B cell (primary cell): ENCODE measurements at regions not wholly inside any gene's neighbourhood (a gene's known extent, or its start where the extent isn't known, plus 50 kb on each side); places are given as distances from the start of the nearest gene placed in this dataset.

Experiments
- ATAC-seq: fragments of 200-7000 bp; cut with Tn5 transposase; one replicate; pipeline ENCODE4 v1.10.0; 2021; ENCODE audit warnings: low read depth, mild to moderate bottlenecking, moderate number of reproducible peaks, moderate library complexity
- CTCF ChIA-PET: fragments of 350-600 bp; sonication (Branson Sonifier 250); formaldehyde crosslinking; loops from one replicate; lab custom pipeline; 2021; ENCODE audit warnings: antibody characterized with exemption, inconsistent platforms; lab: Charles Lee
- POLR2A ChIA-PET: fragments of 350-600 bp; sonication (Branson Sonifier 250); formaldehyde crosslinking; loops from one replicate; lab custom pipeline; 2021; ENCODE audit warnings: antibody characterized with exemption; lab: Charles Lee
- DNase-seq: peaks from one replicate; pipeline ENCODE4 v3.0.0; 2013
- H2AFZ ChIP-seq: 2 replicates; pipeline ENCODE4 v1.6.1; 2012; ENCODE audit warnings: mild to moderate bottlenecking, low read depth, low read length; ENCODE audit not compliant: insufficient read depth, poor library complexity, severe bottlenecking
- H3K27ac ChIP-seq, 2 donors: 1 replicate in 1 of 2; 2 replicates in 1 of 2; pipeline ENCODE4 v1.5.1; 2012 to 2013; ENCODE audit warnings: low read length in 2 of 2, mild to moderate bottlenecking in 2 of 2, moderate library complexity in 1 of 2
- H3K27me3 ChIP-seq, 4 experiments: fragments of 200-600 bp in 1 of 4; sonication (generic) in 1 of 4; replicated peaks in 1 of 4; 1 replicate in 2 of 4; 2 replicates in 2 of 4; pipeline versions ENCODE4 v1.6.1 to v1.7.0; 2013 to 2016; ENCODE audit warnings: low read length in 3 of 4, mild to moderate bottlenecking in 2 of 4, mixed read lengths in 1 of 4, moderate library complexity in 1 of 4; ENCODE audit not compliant: insufficient read depth in 4 of 4, control insufficient read depth in 3 of 4; ENCODE audit errors: control extremely low read depth in 1 of 4
- H3K36me3 ChIP-seq, 2 experiments: replicated peaks in 1 of 2; 1 replicate in 1 of 2; 2 replicates in 1 of 2; pipeline versions ENCODE4 v1.6.1 to v1.7.1; 2013; ENCODE audit warnings: low read length in 1 of 2; ENCODE audit not compliant: insufficient read depth in 2 of 2, control insufficient read depth in 1 of 2; ENCODE audit errors: control extremely low read depth in 1 of 2, extremely low read depth in 1 of 2
- H3K4me1 ChIP-seq, 2 donors: fragments of 200-600 bp in 1 of 2; sonication (generic) in 1 of 2; 1 replicate in 1 of 2; 2 replicates in 1 of 2; pipeline versions ENCODE4 v1.5.1 to v1.6.1; 2013 to 2017; ENCODE audit warnings: low read length in 2 of 2; ENCODE audit not compliant: control insufficient read depth in 2 of 2, insufficient read depth in 2 of 2
- H3K4me2 ChIP-seq: replicated peaks from 2 replicates; pipeline ENCODE3; 2012; ENCODE audit warnings: mild to moderate bottlenecking, low read depth, low read length; ENCODE audit not compliant: poor library complexity, severe bottlenecking
- H3K4me3 ChIP-seq, 5 experiments: fragments of 200-600 bp in 1 of 5; sonication (generic) in 1 of 5; 1 replicate in 3 of 5; 2 replicates in 2 of 5; pipeline versions ENCODE4 v1.5.1 to v1.7.0; 2011 to 2016; ENCODE audit warnings: low read length in 4 of 5, mild to moderate bottlenecking in 4 of 5, low read depth in 2 of 5, control low read depth in 1 of 5, moderate library complexity in 1 of 5; ENCODE audit not compliant: insufficient read depth in 1 of 5; ENCODE audit errors: control extremely low read depth in 1 of 5, extremely low read depth in 1 of 5
- H3K79me2 ChIP-seq: fragments of 200-600 bp; sonication (generic); one replicate; pipeline ENCODE4 v1.6.0; 2016; ENCODE audit warnings: low read length; ENCODE audit not compliant: control insufficient read depth, insufficient read depth
- H3K9ac ChIP-seq: fragments of 200-600 bp; sonication (generic); 2 replicates; pipeline ENCODE4 v1.6.1; 2017; ENCODE audit warnings: mild to moderate bottlenecking, low read length, moderate library complexity
- H3K9me3 ChIP-seq, 3 donors: one replicate each; pipeline versions ENCODE4 v1.6.1 to v1.7.1; 2013; ENCODE audit warnings: low read length in 2 of 3; ENCODE audit not compliant: control insufficient read depth in 2 of 3, insufficient read depth in 1 of 3; ENCODE audit errors: control extremely low read depth in 1 of 3
- H4K20me1 ChIP-seq: 2 replicates; pipeline ENCODE4 v1.6.0; 2012; ENCODE audit warnings: mild to moderate bottlenecking, low read length; ENCODE audit not compliant: insufficient read depth, control insufficient read depth, poor library complexity, severe bottlenecking
- H3K27ac Mint-ChIP-seq: one replicate; pipeline ENCODE4 v1.8.0; 2021; ENCODE audit warnings: mixed read lengths
- H3K27me3 Mint-ChIP-seq: one replicate; pipeline ENCODE4 v1.8.0; 2021; ENCODE audit warnings: mixed read lengths
- H3K4me1 Mint-ChIP-seq: one replicate; pipeline ENCODE4 v1.8.0; 2021; ENCODE audit warnings: mixed read lengths
- H3K4me3 Mint-ChIP-seq: one replicate; pipeline ENCODE4 v1.8.0; 2021; ENCODE audit warnings: mixed read lengths
- H3K9me3 Mint-ChIP-seq: one replicate; pipeline ENCODE4 v1.8.0; 2022; ENCODE audit warnings: mixed read lengths; ENCODE audit not compliant: insufficient read depth
- CTCF ChIP-seq: fragments of 200-600 bp; IDR thresholded peaks from one replicate; pipeline ENCODE4 v1.8.0; 2022; ENCODE audit warnings: antibody characterized with exemption, mild to moderate bottlenecking
- EZH2 ChIP-seq: IDR thresholded peaks from 2 replicates; pipeline ENCODE4 v1.6.1; 2012; ENCODE audit warnings: borderline replicate concordance, low read depth, mild to moderate bottlenecking, moderate library complexity, low read length; ENCODE audit not compliant: insufficient read depth, poor library complexity, severe bottlenecking
- WGBS: methylation state at CpG from one replicate; pipeline ENCODE4 v1.1.5; 2013; ENCODE audit warnings: missing lambda C conversion rate; ENCODE audit not compliant: insufficient coverage; 5-methylcytosine and 5-hydroxymethylcytosine counted together
- intact Hi-C: fragments of 100-400 bp; cut with micrococcal nuclease; formaldehyde crosslinking; loops from one replicate; pipeline ENCODE4 v1.10.0; 2022

GRCh38 chr11:109775686-109776085 lies 317.5 kb upstream of the ZC3H12C start:
- ChIA-PET POLR2A (no interaction called here), CTCF (no interaction called here)
- DNase-seq (no peak), ATAC-seq (no peak)
- WGBS: no CpG with 5 or more reads among the region's 2 CpGs
- TF ChIP-seq EZH2: no peak
- no peak for TF ChIP-seq CTCF
- Histone ChIP-seq H3K9ac (no peak overlapping the region), H3K4me2 (no peak overlapping the region), H3K4me3 (no peak overlapping the region), H3K79me2 (no peaks in the 10 kb centered on the region), H3K4me1 (no peaks in the 10 kb centered on the region), H3K27ac (no peak overlapping the region), H2AFZ (no peak overlapping the region), H4K20me1 (no peaks in the 10 kb centered on the region), H3K36me3 (no peaks in the 10 kb centered on the region), H3K27me3 (no peaks in the 10 kb centered on the region), H3K9me3 (no peaks in the 10 kb centered on the region)
- no peaks in the 10 kb centered on the region for H3K27me3 Mint-ChIP-seq
- H3K9me3 Mint-ChIP-seq: no peaks in the 10 kb centered on the region
- intact Hi-C loops: no loop called here
- no peak overlapping the region for H3K27ac Mint-ChIP-seq
- H3K4me1 Mint-ChIP-seq: no peaks in the 10 kb centered on the region
- no peak overlapping the region for H3K4me3 Mint-ChIP-seq

- Mint-ChIP-seq H3K27me3 (no peaks in the 10 kb centered on the region), H3K4me3 (no peak overlapping the region), H3K27ac (no peak overlapping the region), H3K9me3 (no peaks in the 10 kb centered on the region), H3K4me1 (no peaks in the 10 kb centered on the region)
- no peaks in the 10 kb centered on the region for H4K20me1 ChIP-seq
- TF ChIP-seq CTCF (no peak), EZH2 (no peak)
- no peaks in the 10 kb centered on the region for H3K9me3 ChIP-seq
- WGBS: no CpG with 5 or more reads among the region's 3 CpGs
- H3K27me3 ChIP-seq: no peaks in the 10 kb centered on the region
- H3K9ac ChIP-seq: no peak overlapping the region
- no peaks in the 10 kb centered on the region for H3K36me3 ChIP-seq
- H2AFZ ChIP-seq: no peak overlapping the region
- H3K79me2 ChIP-seq: no peaks in the 10 kb centered on the region
- no peaks in the 10 kb centered on the region for H3K4me1 ChIP-seq
- DNase-seq (no peak), ATAC-seq (no peak)
- POLR2A ChIA-PET: no interaction called here
- no peak overlapping the region for H3K4me3 ChIP-seq
- intact Hi-C loops: no loop called here
- no peak overlapping the region for H3K4me2 ChIP-seq
- CTCF ChIA-PET: no interaction called here
- H3K27ac ChIP-seq: no peak overlapping the region
Measured at GRCh38 chr11:109783014-109783413, 310.2 kb upstream of the ZC3H12C start.
